H1 (cell line): ENCODE measurements at regions not wholly inside any gene's neighbourhood (a gene's known extent, or its start where the extent isn't known, plus 50 kb on each side); places are given as distances from the start of the nearest gene placed in this dataset.

Experiments
- NANOG ChIP-seq: IDR thresholded peaks from 2 replicates; pipeline ENCODE4 v1.6.1; 2011; ENCODE audit warnings: low read length, low read depth, mild to moderate bottlenecking, inconsistent platforms; ENCODE audit not compliant: insufficient read depth, poor library complexity, severe bottlenecking
- RNF2 ChIP-seq: fragments of 200-900, 300-1000 bp; sonication (generic); IDR thresholded peaks from 2 replicates; pipeline ENCODE4 v1.7.1; 2016; ENCODE audit warnings: borderline replicate concordance, low read depth, mild to moderate bottlenecking, antibody characterized with exemption, low read length; ENCODE audit not compliant: poor library complexity, severe bottlenecking; ENCODE audit errors: missing control alignments
- RXRA ChIP-seq: IDR thresholded peaks from 2 replicates; pipeline ENCODE4 v1.6.1; 2011; ENCODE audit warnings: low read depth, mild to moderate bottlenecking, low read length, moderate library complexity; ENCODE audit not compliant: insufficient read depth
- ZNF274 ChIP-seq: IDR thresholded peaks from 2 replicates; pipeline ENCODE4 v1.7.0; 2012; ENCODE audit warnings: low read length, borderline replicate concordance; ENCODE audit errors: extremely low read depth

DNA sequence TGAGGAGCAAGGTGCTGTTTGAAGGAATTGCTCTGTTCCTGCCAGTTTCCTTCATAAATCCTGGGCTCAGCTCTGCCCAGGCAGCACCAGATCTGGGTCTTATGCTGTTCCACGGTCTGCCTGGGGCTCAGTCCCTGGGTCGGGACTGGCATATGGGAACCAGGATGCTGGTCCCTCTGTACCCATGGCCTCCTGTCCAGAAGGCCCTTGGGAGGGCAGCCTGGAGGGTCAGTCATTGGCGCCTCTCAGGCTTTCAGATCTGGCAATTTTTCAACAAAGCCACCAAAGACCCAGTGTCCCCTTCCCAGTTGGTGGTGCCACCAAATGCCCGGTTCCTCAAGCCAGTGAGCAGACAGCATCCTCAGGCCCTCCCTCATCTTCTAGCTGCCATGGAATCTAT lies 232.7 kb upstream of the SULF2 start (continued):
- TF ChIP-seq ZNF274 (no peak), NANOG (no peak), RNF2 (no peak), RXRA (no peak)
